HG03460 (cell line): ENCODE measurements at regions not wholly inside any gene's neighbourhood (a gene's known extent, or its start where the extent isn't known, plus 50 kb on each side); places are given as distances from the start of the nearest gene placed in this dataset.

Experiments
- ATAC-seq: cut with Tn5 transposase; IDR thresholded peaks from one replicate; pipeline ENCODE4 v1.9.1; 2021; ENCODE audit not compliant: unreplicated experiment

- no peak for ATAC-seq
Measured at GRCh38 chr12:124415064-124415463, 120.2 kb downstream of the RFLNA start.

GRCh38 chr12:124413915-124414314 is 119.0 kb downstream of the RFLNA start:
- ATAC-seq = no peak

GRCh38 chr12:124413401-124413800 is 118.5 kb downstream of the RFLNA start:
- ATAC-seq = no peak

GRCh38 chr12:124412646-124413015 is 117.7 kb downstream of the RFLNA start:
- no peak for ATAC-seq

- ATAC-seq = no peak
Measured at GRCh38 chr12:124411953-124412645, 117.2 kb downstream of the RFLNA start.

GRCh38 chr12:124411281-124411878 is 116.5 kb downstream of the RFLNA start:
- no peak for ATAC-seq

GRCh38 chr12:124410354-124411175 is 115.7 kb downstream of the RFLNA start:
- no peak for ATAC-seq

GRCh38 chr12:124408822-124409517 is 114.1 kb downstream of the RFLNA start:
- no peak for ATAC-seq

- no peak for ATAC-seq
Measured at GRCh38 chr12:124407074-124407473, 112.2 kb downstream of the RFLNA start.

- ATAC-seq = no peak
Measured at GRCh38 chr12:124406043-124406442, 111.2 kb downstream of the RFLNA start.

- no peak for ATAC-seq
Measured at GRCh38 chr12:124405592-124405991, 110.7 kb downstream of the RFLNA start.

GRCh38 chr12:124405151-124405550 is 110.3 kb downstream of the RFLNA start:
- no peak for ATAC-seq

- no peak for ATAC-seq
Measured at GRCh38 chr12:124404162-124404784, 109.4 kb downstream of the RFLNA start.

- no peak for ATAC-seq
Measured at GRCh38 chr12:124403273-124403672, 108.4 kb downstream of the RFLNA start.

- no peak for ATAC-seq
Measured at GRCh38 chr12:124402248-124403066, 107.6 kb downstream of the RFLNA start.

- ATAC-seq = no peak
Measured at GRCh38 chr12:124401704-124402221, 106.9 kb downstream of the RFLNA start.

GRCh38 chr12:124400124-124400523 is 105.2 kb downstream of the RFLNA start:
- ATAC-seq = no peak

- ATAC-seq = no peak
Measured at GRCh38 chr12:124399622-124400021, 104.7 kb downstream of the RFLNA start.

GRCh38 chr12:124398578-124399227 is 103.8 kb downstream of the RFLNA start:
- no peak for ATAC-seq
